Duodenal mucosa (tissue), 2 donors: ENCODE measurements at regions not wholly inside any gene's neighbourhood (a gene's known extent, or its start where the extent isn't known, plus 50 kb on each side); places are given as distances from the start of the nearest gene placed in this dataset.

ENCODE experiments used
- H3K27ac ChIP-seq: one replicate; pipeline ENCODE4 v1.7.0; 2013; ENCODE audit warnings: low read depth, low read length
- H3K27me3 ChIP-seq, 2 donors: one replicate each; pipeline ENCODE4 v1.7.0; 2013; ENCODE audit warnings: low read length in 2 of 2, control low read depth in 1 of 2; ENCODE audit not compliant: insufficient read depth in 2 of 2, control insufficient read depth in 1 of 2
- H3K36me3 ChIP-seq, 2 donors: one replicate each; pipeline ENCODE4 v1.7.0; 2013; ENCODE audit warnings: low read length in 2 of 2, control low read depth in 1 of 2; ENCODE audit not compliant: insufficient read depth in 2 of 2, control insufficient read depth in 1 of 2
- H3K4me1 ChIP-seq, 2 donors: one replicate each; pipeline ENCODE4 v1.7.0; 2013; ENCODE audit warnings: low read length in 2 of 2, control low read depth in 1 of 2; ENCODE audit not compliant: insufficient read depth in 2 of 2, control insufficient read depth in 1 of 2
- H3K4me3 ChIP-seq, 2 donors: one replicate each; pipeline ENCODE4 v1.7.0; 2013; ENCODE audit warnings: low read length in 2 of 2, low read depth in 1 of 2
- H3K9ac ChIP-seq, 2 donors: one replicate each; pipeline ENCODE4 v1.7.0; 2013; ENCODE audit warnings: low read length in 2 of 2, low read depth in 1 of 2
- H3K9me3 ChIP-seq, 2 donors: one replicate each; pipeline ENCODE4 v1.7.0; 2013; ENCODE audit warnings: low read length in 2 of 2, control low read depth in 1 of 2; ENCODE audit not compliant: control insufficient read depth in 1 of 2

DNA sequence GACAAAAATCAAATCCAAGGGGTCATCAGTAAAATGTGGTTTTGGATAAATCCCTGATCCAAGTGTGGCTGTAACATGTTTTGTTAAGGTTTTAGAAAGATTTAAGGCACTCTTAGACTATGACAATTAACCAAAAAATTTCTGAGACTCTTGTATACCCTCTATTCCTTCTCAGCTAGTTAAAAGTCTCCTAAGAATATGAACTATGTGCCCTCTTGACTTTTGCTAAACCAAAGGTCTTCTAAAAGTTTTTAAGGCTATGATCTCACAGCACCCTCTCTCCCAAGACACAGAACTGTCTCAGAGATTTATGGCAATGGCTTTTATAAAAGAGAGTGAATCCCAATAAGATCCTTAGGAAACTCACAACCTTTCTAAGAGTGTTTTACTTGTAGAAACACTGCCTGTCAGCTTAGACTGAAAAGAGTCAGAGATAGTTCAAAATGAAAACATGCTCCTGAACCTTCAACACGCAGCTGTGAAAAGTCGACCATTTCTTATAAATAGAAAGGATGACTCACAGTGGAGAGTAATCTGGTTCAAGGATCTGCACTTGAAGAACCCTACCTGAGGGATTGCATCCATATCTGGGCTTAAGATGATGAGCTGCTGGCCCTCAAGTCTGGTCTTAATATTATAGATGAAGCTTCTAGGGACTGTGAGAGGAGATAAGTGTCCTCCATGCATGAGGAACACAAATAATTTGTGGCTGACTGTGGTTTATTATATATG lies 388.4 kb upstream of the GJE1 start:
- peaks cover 0 to 3% of the 10 kb centered on the region in 2 donors for H3K9me3 ChIP-seq
- H3K4me1 ChIP-seq: no peaks in the 10 kb centered on the region

DNA sequence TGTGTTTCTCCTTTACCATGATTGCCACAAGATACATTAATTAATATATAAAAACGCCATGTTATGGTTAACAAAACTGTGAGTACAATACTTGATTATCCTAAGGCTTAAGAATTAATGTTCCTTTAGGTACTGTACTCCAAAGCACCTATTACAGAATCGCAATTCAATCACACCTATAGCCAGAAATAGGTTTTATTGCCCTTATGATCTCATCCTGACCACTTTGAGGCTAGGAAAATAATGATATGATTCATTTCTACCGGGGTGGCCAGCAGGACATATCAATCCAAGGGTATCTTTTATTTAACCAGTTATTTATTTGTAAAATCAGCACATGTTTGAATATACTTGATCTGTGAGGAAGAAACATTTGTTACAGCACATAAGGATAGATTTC lies 396.6 kb upstream of the GJE1 start:
- H3K9ac ChIP-seq: no peak overlapping the region
- no peak overlapping the region for H3K27ac ChIP-seq
- H3K4me3 ChIP-seq: no peak overlapping the region
- no peaks in the 10 kb centered on the region for H3K36me3 ChIP-seq
- no peaks in the 10 kb centered on the region for H3K9me3 ChIP-seq
- no peaks in the 10 kb centered on the region for H3K4me1 ChIP-seq
- H3K27me3 ChIP-seq: no peaks in the 10 kb centered on the region

More for the DNA sequence above, 388.4 kb upstream of the GJE1 start:
- Histone ChIP-seq H3K27me3 (no peaks in the 10 kb centered on the region), H3K9ac (no peak overlapping the region), H3K4me3 (no peak overlapping the region), H3K27ac (no peak overlapping the region), H3K36me3 (no peaks in the 10 kb centered on the region)

GRCh38 chr6:141735126-141735525 lies 397.6 kb upstream of the GJE1 start:
- Histone ChIP-seq H3K4me1 (no peaks in the 10 kb centered on the region), H3K27me3 (no peaks in the 10 kb centered on the region), H3K27ac (no peak overlapping the region), H3K36me3 (no peaks in the 10 kb centered on the region), H3K4me3 (no peak overlapping the region), H3K9ac (no peak overlapping the region), H3K9me3 (no peaks in the 10 kb centered on the region)

DNA sequence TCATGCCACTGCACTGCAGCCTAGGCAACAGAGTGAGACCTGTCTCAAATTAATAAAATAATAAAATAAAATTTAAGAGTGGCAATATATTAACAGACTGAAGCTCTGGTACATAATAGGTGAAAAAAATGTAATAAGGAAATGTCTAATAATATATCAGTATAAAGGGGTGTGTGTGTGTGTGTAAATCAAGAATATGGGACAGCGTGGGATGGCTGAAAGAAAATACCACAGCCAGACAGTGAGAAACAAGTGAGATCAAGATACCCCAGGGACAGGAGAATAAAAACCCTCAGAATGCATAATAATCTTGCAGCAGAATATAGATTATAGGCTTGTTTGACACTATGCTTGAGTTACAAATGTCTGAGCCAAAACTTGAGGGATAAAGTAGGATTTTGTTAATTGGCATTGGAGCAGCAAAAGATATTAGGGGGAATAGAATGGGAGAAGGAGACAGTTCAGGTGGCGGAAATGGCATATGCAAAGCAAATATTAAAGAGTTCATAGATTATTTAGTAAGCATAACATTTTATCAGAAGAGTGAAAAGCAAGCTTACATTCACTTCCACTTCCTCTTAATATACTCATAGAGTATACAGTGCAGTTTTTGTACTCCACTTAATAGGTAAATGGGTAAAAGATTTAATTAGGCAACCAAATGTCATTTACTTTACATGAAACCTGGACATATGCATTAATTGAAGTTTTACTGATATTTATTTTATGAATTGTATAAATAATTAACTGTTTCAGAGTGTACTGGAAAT lies 398.5 kb upstream of the GJE1 start:
- Histone ChIP-seq H3K4me1 (no peaks in the 10 kb centered on the region), H3K9me3 (no peaks in the 10 kb centered on the region), H3K27me3 (no peaks in the 10 kb centered on the region), H3K9ac (no peak overlapping the region), H3K36me3 (no peaks in the 10 kb centered on the region), H3K4me3 (no peak overlapping the region), H3K27ac (no peak overlapping the region)

DNA sequence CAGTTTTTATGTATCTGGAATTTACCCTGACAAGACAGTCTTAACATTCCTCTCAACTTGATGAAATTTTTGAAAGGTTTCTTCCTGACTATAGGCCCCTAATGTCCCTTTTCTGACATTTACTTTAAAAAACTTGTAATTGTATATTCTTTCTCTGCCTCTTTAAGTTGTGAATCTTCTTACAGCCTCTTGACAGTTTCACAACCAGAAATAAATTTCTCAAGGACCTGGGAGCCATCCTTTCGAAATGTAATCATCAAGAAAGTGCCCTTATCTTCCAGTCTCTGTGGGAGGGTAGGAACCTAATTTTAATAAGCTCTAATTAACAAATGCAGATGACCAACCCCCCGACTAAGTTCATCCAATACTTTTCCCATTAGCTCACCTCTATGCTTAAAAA lies 403.6 kb upstream of the GJE1 start:
- Histone ChIP-seq H3K27ac (no peak overlapping the region), H3K4me1 (no peaks in the 10 kb centered on the region), H3K27me3 (no peaks in the 10 kb centered on the region), H3K9ac (no peak overlapping the region), H3K4me3 (no peak overlapping the region), H3K36me3 (no peaks in the 10 kb centered on the region), H3K9me3 (no peaks in the 10 kb centered on the region)

DNA sequence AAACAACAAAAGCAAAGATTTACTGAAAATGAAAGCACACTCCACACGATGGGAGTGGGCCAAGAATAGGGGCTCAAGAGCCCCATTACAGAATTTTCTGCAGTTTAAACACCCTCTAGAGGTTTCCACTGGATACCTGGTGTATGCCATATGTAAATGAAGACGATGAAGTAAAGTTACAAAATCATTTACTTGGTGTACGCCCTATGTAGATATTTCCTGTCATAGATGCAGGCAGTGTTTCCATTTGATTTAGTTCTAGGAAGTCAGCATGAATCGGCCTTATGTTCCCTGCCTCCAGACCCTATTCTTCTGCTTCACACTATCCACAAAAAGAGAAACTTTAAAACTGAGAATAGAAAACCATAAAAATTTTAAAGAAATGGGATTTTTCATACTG lies 404.4 kb upstream of the GJE1 start:
- H3K9me3 ChIP-seq: no peaks in the 10 kb centered on the region

DNA sequence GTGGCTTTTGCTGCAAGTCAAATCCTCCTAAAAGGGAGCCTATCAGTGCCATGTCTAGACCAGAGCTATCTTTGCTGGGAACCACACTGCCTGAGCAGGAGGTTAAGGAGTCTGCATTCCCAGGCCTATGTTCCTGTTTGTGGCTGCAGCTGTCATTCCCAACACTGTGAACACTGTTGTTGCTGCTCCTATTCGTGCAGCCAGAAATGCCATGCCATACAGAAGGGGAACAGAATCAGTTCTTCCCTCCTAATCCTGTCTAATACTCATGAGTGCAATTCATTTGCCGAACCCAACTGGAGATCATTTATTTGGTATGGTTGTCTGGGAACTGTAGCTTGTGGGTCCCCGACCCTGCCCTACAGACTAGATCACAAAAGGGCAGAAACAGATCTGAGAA lies 406.5 kb upstream of the GJE1 start:
- H3K27me3 ChIP-seq: no peaks in the 10 kb centered on the region
- H3K36me3 ChIP-seq: no peaks in the 10 kb centered on the region
- H3K27ac ChIP-seq: no peak overlapping the region
- H3K9ac ChIP-seq: no peak overlapping the region
- H3K4me3 ChIP-seq: no peak overlapping the region
- H3K4me1 ChIP-seq: no peaks in the 10 kb centered on the region
- H3K9me3 ChIP-seq: no peaks in the 10 kb centered on the region

More for the DNA sequence above, 404.4 kb upstream of the GJE1 start:
- H3K27ac ChIP-seq: no peak overlapping the region
- H3K4me3 ChIP-seq: no peak overlapping the region
- no peak overlapping the region for H3K9ac ChIP-seq
- H3K27me3 ChIP-seq: no peaks in the 10 kb centered on the region
- H3K36me3 ChIP-seq: no peaks in the 10 kb centered on the region
- no peaks in the 10 kb centered on the region for H3K4me1 ChIP-seq

DNA sequence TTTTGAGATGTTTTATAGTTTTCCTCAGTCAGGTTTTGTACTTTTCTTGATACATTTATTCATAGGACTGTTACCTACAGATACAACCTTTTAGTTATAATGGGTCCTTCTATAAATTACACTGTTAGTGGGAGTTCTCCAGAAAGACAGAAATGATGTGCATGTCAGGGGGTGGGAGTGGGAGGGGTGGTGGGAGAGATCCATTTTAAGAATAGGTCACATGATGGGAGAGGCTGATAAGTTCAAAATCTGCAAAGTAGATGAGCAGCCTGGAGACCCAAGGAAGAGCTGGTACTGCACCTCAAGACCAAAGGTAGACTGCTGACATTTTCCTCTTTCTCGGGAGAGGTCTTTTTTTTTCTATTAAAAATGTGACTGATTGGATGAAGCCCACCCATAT lies 408.0 kb upstream of the GJE1 start:
- H3K9ac ChIP-seq: no peak overlapping the region
- no peaks in the 10 kb centered on the region for H3K36me3 ChIP-seq
- no peaks in the 10 kb centered on the region for H3K4me1 ChIP-seq

DNA sequence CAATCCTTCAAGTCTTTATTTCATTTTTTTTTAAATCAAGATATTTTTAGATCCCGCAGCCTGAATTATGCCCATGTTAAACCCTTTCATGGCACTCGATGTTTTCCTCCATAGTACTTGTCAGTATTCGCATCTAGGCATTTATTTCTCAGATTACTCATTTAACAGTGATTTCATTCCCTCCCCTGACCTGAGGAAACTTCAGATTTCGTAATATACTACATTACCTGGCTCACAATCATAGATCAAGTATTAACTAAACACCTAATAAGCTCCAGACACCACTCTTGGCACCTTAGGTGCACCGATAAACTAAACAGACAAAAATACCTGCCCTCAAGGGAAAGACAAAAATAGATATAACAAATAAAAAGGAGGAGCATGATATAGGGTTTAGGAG lies 413.2 kb upstream of the GJE1 start:
- no peaks in the 10 kb centered on the region for H3K4me1 ChIP-seq
- no peak overlapping the region for H3K4me3 ChIP-seq
- H3K36me3 ChIP-seq: no peaks in the 10 kb centered on the region
- H3K9ac ChIP-seq: no peak overlapping the region
- H3K9me3 ChIP-seq: no peaks in the 10 kb centered on the region
- H3K27me3 ChIP-seq: no peaks in the 10 kb centered on the region
- no peak overlapping the region for H3K27ac ChIP-seq

More for the DNA sequence above, 408.0 kb upstream of the GJE1 start:
- H3K4me3 ChIP-seq: no peak overlapping the region
- no peak overlapping the region for H3K27ac ChIP-seq
- no peaks in the 10 kb centered on the region for H3K27me3 ChIP-seq
- no peaks in the 10 kb centered on the region for H3K9me3 ChIP-seq

- Histone ChIP-seq H3K9me3 (no peaks in the 10 kb centered on the region), H3K4me3 (no peak overlapping the region), H3K4me1 (no peaks in the 10 kb centered on the region), H3K36me3 (no peaks in the 10 kb centered on the region), H3K9ac (no peak overlapping the region), H3K27ac (no peak overlapping the region), H3K27me3 (no peaks in the 10 kb centered on the region)
Observed at GRCh38 chr6:141705431-141705830, 427.3 kb upstream of the GJE1 start.
